NAMALWA (cell line): ENCODE measurements at regions not wholly inside any gene's neighbourhood (a gene's known extent, or its start where the extent isn't known, plus 50 kb on each side); places are given as distances from the start of the nearest gene placed in this dataset.

ENCODE experiments used
- DNase-seq: peaks from one replicate; pipeline ENCODE4 v3.0.0-alpha.2; 2015; ENCODE audit warnings: low spot score

- DNase-seq: no peak
Observed at GRCh38 chr2:206212673-206213513, 53.2 kb downstream of the EEF1B2 start.

GRCh38 chr2:206213514-206213845 is 53.8 kb downstream of the EEF1B2 start:
- DNase-seq: no peak

GRCh38 chr2:206217166-206217565 is 57.3 kb upstream of the ZDBF2 start:
- no peak for DNase-seq

- DNase-seq: no peak
Observed at GRCh38 chr2:206217743-206218142, 56.7 kb upstream of the ZDBF2 start.

GRCh38 chr2:206218156-206218555 is 56.3 kb upstream of the ZDBF2 start:
- no peak for DNase-seq

- peak; percentile 17 for DNase-seq
Observed at GRCh38 chr2:206218796-206219499, 55.5 kb upstream of the ZDBF2 start.

GRCh38 chr2:206219957-206220356 is 54.5 kb upstream of the ZDBF2 start:
- DNase-seq: no peak

- DNase-seq: no peak
Observed at GRCh38 chr2:206220997-206221396, 53.5 kb upstream of the ZDBF2 start.
